A673 (cell line): ENCODE measurements at regions not wholly inside any gene's neighbourhood (a gene's known extent, or its start where the extent isn't known, plus 50 kb on each side); places are given as distances from the start of the nearest gene placed in this dataset.

Experiments
- BruUV-seq: library from RNA; stranded (reverse); fragments of 400-500 nt; replicated peaks from 2 replicates; lab custom pipeline; 2021; lab: Mats Ljungman, UMichigan
- CTCF ChIA-PET: fragments of 300-600 bp; sonication (Branson Sonifier 250); formaldehyde crosslinking; loops from one replicate; lab custom pipeline; 2022; ENCODE audit warnings: antibody characterized with exemption; lab: Charles Lee
- POLR2A ChIA-PET: fragments of 300-600 bp; sonication (Branson Sonifier 250); formaldehyde crosslinking; loops from one replicate; lab custom pipeline; 2022; ENCODE audit warnings: antibody characterized with exemption; ENCODE audit not compliant: low non-redundant PET; lab: Charles Lee
- DNase-seq: peaks from one replicate; pipeline ENCODE4 v3.0.0-alpha.2; 2015; ENCODE audit warnings: low spot score
- H3K27ac ChIP-seq: fragments of 200-600 bp; sonication (generic); 2 replicates; pipeline ENCODE4 v1.5.1; 2016; ENCODE audit warnings: mixed run types, low read depth, mild to moderate bottlenecking, mixed read lengths, antibody characterized with exemption, low read length; ENCODE audit not compliant: poor library complexity, severe bottlenecking
- H3K27me3 ChIP-seq: fragments of 200-600 bp; sonication (generic); replicated peaks from 2 replicates; pipeline ENCODE4 v1.6.1; 2017; ENCODE audit warnings: mixed run types, low read depth, mild to moderate bottlenecking, mixed read lengths, antibody characterized with exemption, low read length; ENCODE audit not compliant: insufficient read depth, poor library complexity
- H3K36me3 ChIP-seq: fragments of 200-600 bp; sonication (generic); 2 replicates; pipeline ENCODE4 v1.6.1; 2016; ENCODE audit warnings: mixed run types, mild to moderate bottlenecking, mixed read lengths, antibody characterized with exemption, low read length; ENCODE audit not compliant: insufficient read depth, poor library complexity, severe bottlenecking
- H3K4me1 ChIP-seq: fragments of 200-600 bp; sonication (generic); 2 replicates; pipeline ENCODE4 v1.6.1; 2017; ENCODE audit warnings: mixed run types, mild to moderate bottlenecking, mixed read lengths, antibody characterized with exemption, low read length; ENCODE audit not compliant: insufficient read depth, poor library complexity, severe bottlenecking
- H3K4me3 ChIP-seq: fragments of 200-600 bp; sonication (generic); 2 replicates; pipeline ENCODE4 v1.5.1; 2016; ENCODE audit warnings: low read depth, mixed run types, mild to moderate bottlenecking, mixed read lengths, low read length; ENCODE audit not compliant: poor library complexity, severe bottlenecking
- H3K9me3 ChIP-seq: fragments of 200-600 bp; sonication (generic); 2 replicates; pipeline ENCODE4 v1.6.1; 2016; ENCODE audit warnings: mixed run types, low read depth, mild to moderate bottlenecking, mixed read lengths, antibody characterized with exemption, low read length; ENCODE audit not compliant: poor library complexity, severe bottlenecking
- EZH2 ChIP-seq: fragments of 200-600 bp; sonication (generic); IDR thresholded peaks from 2 replicates; pipeline ENCODE4 v1.6.1; 2017; ENCODE audit warnings: borderline replicate concordance, low read depth, mild to moderate bottlenecking, mixed read lengths, antibody characterized with exemption, low read length; ENCODE audit not compliant: poor library complexity, severe bottlenecking
- intact Hi-C: fragments of 100-400 bp; cut with micrococcal nuclease; formaldehyde crosslinking; loops from one replicate; pipeline ENCODE4 v1.10.0; 2022; ENCODE audit not compliant: unreplicated experiment
- TF ChIP-seq, protein P1 (sequence below): fragments of 300-800, 200-600 bp; sonication (generic); conservative IDR thresholded peaks from 2 replicates; pipeline ENCODE4 v1.5.1; 2017; ENCODE audit warnings: low read depth, mild to moderate bottlenecking, antibody characterized with exemption, low read length, moderate library complexity, mixed read lengths

DNA sequence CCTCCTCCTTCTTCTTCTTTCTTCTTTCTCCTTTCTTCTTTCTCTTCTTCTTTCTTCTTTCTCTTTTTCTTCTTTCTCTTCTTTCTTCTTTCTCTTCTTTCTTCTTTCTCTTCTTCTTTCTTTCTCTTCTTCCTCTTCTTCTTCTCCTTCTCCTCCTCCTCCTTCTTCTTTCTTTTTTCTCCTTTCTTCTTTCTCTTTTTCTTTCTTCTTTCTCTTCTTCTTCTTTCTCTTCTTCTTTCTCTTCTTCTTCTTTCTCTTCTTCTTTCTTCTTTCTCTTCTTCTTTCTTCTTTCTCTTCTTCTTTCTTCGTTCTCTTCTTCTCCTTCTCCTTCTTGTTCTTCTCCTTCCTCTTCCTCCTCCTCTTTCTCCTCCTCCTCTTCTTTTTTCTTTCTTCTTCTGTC lies 1230.7 kb upstream of the USP15 start:
- DNase-seq, result no peak
- intact Hi-C loops, result no loop called here
- Histone ChIP-seq H3K27ac (no peak overlapping the region), H3K27me3 (no peaks in the 10 kb centered on the region), H3K4me3 (no peak overlapping the region), H3K4me1 (no peaks in the 10 kb centered on the region), H3K36me3 (no peaks in the 10 kb centered on the region), H3K9me3 (peaks cover 13% of the 10 kb centered on the region)
- ChIA-PET CTCF (no interaction called here), POLR2A (no interaction called here)
- no peak for TF ChIP-seq EZH2
- TF ChIP-seq, protein P1, sequence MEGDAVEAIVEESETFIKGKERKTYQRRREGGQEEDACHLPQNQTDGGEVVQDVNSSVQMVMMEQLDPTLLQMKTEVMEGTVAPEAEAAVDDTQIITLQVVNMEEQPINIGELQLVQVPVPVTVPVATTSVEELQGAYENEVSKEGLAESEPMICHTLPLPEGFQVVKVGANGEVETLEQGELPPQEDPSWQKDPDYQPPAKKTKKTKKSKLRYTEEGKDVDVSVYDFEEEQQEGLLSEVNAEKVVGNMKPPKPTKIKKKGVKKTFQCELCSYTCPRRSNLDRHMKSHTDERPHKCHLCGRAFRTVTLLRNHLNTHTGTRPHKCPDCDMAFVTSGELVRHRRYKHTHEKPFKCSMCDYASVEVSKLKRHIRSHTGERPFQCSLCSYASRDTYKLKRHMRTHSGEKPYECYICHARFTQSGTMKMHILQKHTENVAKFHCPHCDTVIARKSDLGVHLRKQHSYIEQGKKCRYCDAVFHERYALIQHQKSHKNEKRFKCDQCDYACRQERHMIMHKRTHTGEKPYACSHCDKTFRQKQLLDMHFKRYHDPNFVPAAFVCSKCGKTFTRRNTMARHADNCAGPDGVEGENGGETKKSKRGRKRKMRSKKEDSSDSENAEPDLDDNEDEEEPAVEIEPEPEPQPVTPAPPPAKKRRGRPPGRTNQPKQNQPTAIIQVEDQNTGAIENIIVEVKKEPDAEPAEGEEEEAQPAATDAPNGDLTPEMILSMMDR, result no peak
- BruUV-seq, result no TSS peak

DNA sequence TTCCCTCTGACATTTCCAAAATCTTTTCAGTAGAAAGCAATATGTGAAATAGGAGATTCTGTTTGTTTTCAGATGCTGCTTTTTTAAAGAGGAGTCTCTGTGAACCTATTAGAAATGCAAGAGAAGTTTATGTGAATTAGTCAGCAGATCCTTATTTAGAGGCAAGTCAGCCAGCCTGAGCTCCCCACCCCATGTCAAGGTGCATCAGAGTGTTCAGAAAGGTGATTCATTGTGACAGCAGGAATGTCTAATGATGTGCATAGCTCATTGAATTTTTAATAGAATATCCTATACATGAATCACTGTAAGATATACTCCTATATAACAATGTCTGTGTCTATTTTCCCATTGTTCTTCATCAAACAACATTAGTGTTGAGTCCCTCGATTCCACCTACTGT lies 1222.4 kb upstream of the USP15 start:
- intact Hi-C loops, result no loop called here
- Histone ChIP-seq H3K27ac (no peak overlapping the region), H3K36me3 (no peaks in the 10 kb centered on the region), H3K4me3 (no peak overlapping the region), H3K27me3 (no peaks in the 10 kb centered on the region), H3K4me1 (no peaks in the 10 kb centered on the region), H3K9me3 (no peaks in the 10 kb centered on the region)
- POLR2A ChIA-PET, result no interaction called here
- DNase-seq, result no peak
- TF ChIP-seq, protein P1, result no peak
- TF ChIP-seq EZH2, result no peak
- CTCF ChIA-PET, result no interaction called here
- no TSS peak for BruUV-seq

DNA sequence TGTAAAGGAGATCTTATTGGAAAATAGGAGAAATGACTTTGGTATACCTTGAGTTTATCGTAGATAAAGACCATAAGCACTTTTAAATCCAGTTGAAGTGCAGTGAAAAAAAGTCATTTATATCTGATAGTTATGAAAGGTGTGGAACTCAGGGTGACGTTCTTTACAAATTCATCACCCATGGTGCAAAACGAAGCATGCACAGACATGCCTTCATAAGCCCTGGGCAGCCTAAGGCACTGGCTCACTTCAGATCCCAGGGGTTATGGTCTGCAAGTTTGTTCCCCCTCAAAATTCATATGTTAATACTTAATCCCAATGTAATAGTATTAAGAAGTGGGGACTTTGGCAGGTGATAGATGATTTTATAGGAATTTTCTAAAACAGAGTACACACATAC lies 1216.4 kb upstream of the USP15 start:
- no peak for TF ChIP-seq EZH2
- TF ChIP-seq, protein P1, result no peak
- ChIA-PET CTCF (no interaction called here), POLR2A (no interaction called here)
- no TSS peak for BruUV-seq
- intact Hi-C loops, result no loop called here
- H3K9me3 ChIP-seq, result no peaks in the 10 kb centered on the region
- H3K4me3 ChIP-seq, result no peak overlapping the region
- DNase-seq, result no peak
- H3K4me1 ChIP-seq, result no peaks in the 10 kb centered on the region
- H3K27ac ChIP-seq, result no peak overlapping the region
- no peaks in the 10 kb centered on the region for H3K36me3 ChIP-seq
- no peaks in the 10 kb centered on the region for H3K27me3 ChIP-seq
